Umbilical cord (tissue), 1 donor: ENCODE measurements at regions not wholly inside any gene's neighbourhood (a gene's known extent, or its start where the extent isn't known, plus 50 kb on each side); places are given as distances from the start of the nearest gene placed in this dataset.
"Not testable (repeated sequence)": the region's sequence is repeated elsewhere in the genome, so short reads cannot be mapped to it uniquely, and the experiment has no call there.

Experiments
- DNase-seq: peaks from one replicate; pipeline ENCODE4 v3.0.0-alpha.2; 2015; ENCODE audit warnings: low spot score

GRCh38 chr4:38278255-38278654 lies 318.1 kb downstream of the PTTG2 start:
- no peak for DNase-seq

GRCh38 chr4:38279077-38279476 lies 318.9 kb downstream of the PTTG2 start:
- DNase-seq = no peak

- peak; percentile 31 for DNase-seq
Observed at GRCh38 chr4:38279650-38280322, 319.6 kb downstream of the PTTG2 start.

GRCh38 chr4:38280323-38280706 lies 320.1 kb downstream of the PTTG2 start:
- no peak for DNase-seq

- DNase-seq = peak; percentile 81
Observed at GRCh38 chr4:38281371-38282071, 321.3 kb downstream of the PTTG2 start.

- DNase-seq = no peak
Observed at GRCh38 chr4:38283724-38284123, 323.5 kb downstream of the PTTG2 start.

- DNase-seq = peak; percentile 54
Observed at GRCh38 chr4:38284294-38285030, 324.3 kb downstream of the PTTG2 start.

GRCh38 chr4:38287101-38287851 lies 327.1 kb downstream of the PTTG2 start:
- DNase-seq = no peak

GRCh38 chr4:38289553-38289952 lies 329.4 kb downstream of the PTTG2 start:
- no peak for DNase-seq

GRCh38 chr4:38290366-38290765 lies 330.2 kb downstream of the PTTG2 start:
- DNase-seq = no peak

GRCh38 chr4:38290914-38291313 lies 330.7 kb downstream of the PTTG2 start:
- no peak for DNase-seq

GRCh38 chr4:38292529-38292928 lies 332.3 kb downstream of the PTTG2 start:
- DNase-seq = no peak

GRCh38 chr4:38294238-38294637 lies 334.0 kb downstream of the PTTG2 start:
- DNase-seq = no peak

- no peak for DNase-seq
Observed at GRCh38 chr4:38297061-38297460, 336.9 kb downstream of the PTTG2 start.

GRCh38 chr4:38298868-38299713 lies 338.9 kb downstream of the PTTG2 start:
- DNase-seq = no peak

- DNase-seq = no peak
Observed at GRCh38 chr4:38302910-38303309, 342.7 kb downstream of the PTTG2 start.

- not testable (repeated sequence) for DNase-seq
Observed at GRCh38 chr4:38304460-38304859, 344.3 kb downstream of the PTTG2 start.

GRCh38 chr4:38306482-38307071 lies 346.4 kb downstream of the PTTG2 start:
- no peak for DNase-seq

GRCh38 chr4:38308728-38309311 lies 348.6 kb downstream of the PTTG2 start:
- peak; percentile 56 for DNase-seq

- DNase-seq = no peak
Observed at GRCh38 chr4:38309471-38309870, 349.3 kb downstream of the PTTG2 start.
